GM12878 (cell line): ENCODE measurements at regions not wholly inside any gene's neighbourhood (a gene's known extent, or its start where the extent isn't known, plus 50 kb on each side); places are given as distances from the start of the nearest gene placed in this dataset.

Source experiments
- ATAC-seq: fragments of 200-7000 bp; cut with Tn5 transposase; 3 replicates; pipeline ENCODE4 v1.9.1; 2020; ENCODE audit warnings: mild to moderate bottlenecking, moderate library complexity
- BruUV-seq: library from RNA; stranded (reverse); fragments of 400-500 nt; replicated peaks from 2 replicates; lab custom pipeline; 2021; lab: Mats Ljungman, UMichigan
- CTCF ChIA-PET: fragments of 300-600 bp; sonication (Branson Sonifier 250); formaldehyde crosslinking; extraction: SDS; loops from one replicate; lab custom pipeline; 2021; ENCODE audit warnings: inconsistent platforms; lab: Yijun Ruan, JAX
- POLR2A ChIA-PET: fragments of 350-600 bp; formaldehyde crosslinking; extraction: SDS; loops from one replicate; lab custom pipeline; 2021; ENCODE audit warnings: inconsistent platforms; lab: Charles Lee
- RAD21 ChIA-PET: fragments of 300-600 bp; sonication (Branson Sonifier 250); formaldehyde crosslinking; loops from one replicate; lab custom pipeline; 2023; ENCODE audit warnings: antibody characterized with exemption; ENCODE audit not compliant: unreplicated experiment; lab: Charles Lee
- SMC1A ChIA-PET: fragments of 300-600 bp; sonication (Branson Sonifier 250); formaldehyde crosslinking; loops from one replicate; lab custom pipeline; 2023; ENCODE audit not compliant: unreplicated experiment, uncharacterized antibody; lab: Charles Lee
- DNase-seq: peaks from one replicate; pipeline ENCODE4 v3.0.0-alpha.2; 2011; ENCODE audit warnings: low read depth, low spot score
- FAIRE-seq: peaks from 3 replicates; lab custom pipeline; 2011; peaks lifted over from hg19 to GRCh38; lab: Jason Lieb, UNC
- H2AFZ ChIP-seq: 2 replicates; pipeline ENCODE4 v1.6.0; 2011; ENCODE audit warnings: low read depth, low read length, control low read depth; ENCODE audit not compliant: control insufficient read depth
- H3K27ac ChIP-seq: 2 replicates; pipeline ENCODE4 v1.5.1; 2011; ENCODE audit warnings: control low read depth; ENCODE audit not compliant: control insufficient read depth, insufficient read depth
- H3K27me3 ChIP-seq, 2 experiments: replicated peaks in 1 of 2; 2 replicates each; pipeline versions ENCODE4 v1.6.0 to v1.6.1; 2011; ENCODE audit warnings: low read length in 1 of 2; ENCODE audit not compliant: control insufficient read depth in 2 of 2, insufficient read depth in 2 of 2
- H3K36me3 ChIP-seq, 2 experiments: 2 replicates each; pipeline ENCODE4 v1.5.1; 2011; ENCODE audit warnings: low read length in 1 of 2; ENCODE audit not compliant: control insufficient read depth in 2 of 2, insufficient read depth in 2 of 2
- H3K4me1 ChIP-seq: 2 replicates; pipeline ENCODE4 v1.6.1; 2011; ENCODE audit warnings: mild to moderate bottlenecking, low read length, moderate library complexity, mixed read lengths; ENCODE audit not compliant: control insufficient read depth, insufficient read depth
- H3K4me2 ChIP-seq: 2 replicates; pipeline ENCODE4 v1.6.0; 2011; ENCODE audit warnings: control low read depth; ENCODE audit not compliant: control insufficient read depth, insufficient read depth
- H3K4me3 ChIP-seq: fragments of 200-600 bp; sonication (generic); 2 replicates; pipeline ENCODE4 v1.5.1; 2016
- H3K79me2 ChIP-seq: 2 replicates; pipeline ENCODE4 v1.6.0; 2011; ENCODE audit warnings: low read length; ENCODE audit not compliant: control insufficient read depth, insufficient read depth
- H3K9ac ChIP-seq: 2 replicates; pipeline ENCODE4 v1.8.0; 2011; ENCODE audit warnings: low read length, control low read depth, mixed read lengths; ENCODE audit not compliant: control insufficient read depth, insufficient read depth
- H3K9me3 ChIP-seq: replicated peaks from 3 replicates; pipeline ENCODE4 v1.5.1; 2011; ENCODE audit warnings: mild to moderate bottlenecking, low read length; ENCODE audit not compliant: control insufficient read depth, insufficient read depth
- H4K20me1 ChIP-seq: 2 replicates; pipeline ENCODE4 v1.6.0; 2011; ENCODE audit not compliant: control insufficient read depth, insufficient read depth
- BRCA1 ChIP-seq: IDR thresholded peaks from 2 replicates; pipeline ENCODE4 v1.6.1; 2011; ENCODE audit warnings: low read depth, low read length, improper control_type of control experiment
- CHD1 ChIP-seq: IDR thresholded peaks from 2 replicates; pipeline ENCODE4 v1.6.1; 2012; ENCODE audit warnings: low read depth, low read length, improper control_type of control experiment
- DPF2 ChIP-seq: fragments of 450-650 bp; IDR thresholded peaks from 2 replicates; pipeline ENCODE4 v1.6.1; 2017; ENCODE audit warnings: mild to moderate bottlenecking
- GATAD2B ChIP-seq: fragments of 450-650 bp; conservative IDR thresholded peaks from 2 replicates; pipeline ENCODE4 v1.6.1; 2017; ENCODE audit warnings: low read depth, mild to moderate bottlenecking, moderate library complexity
- HDAC6 ChIP-seq: fragments of 200-600 bp; sonication (generic); IDR thresholded peaks from one replicate; pipeline ENCODE4 v1.8.0; 2017; ENCODE audit warnings: antibody characterized with exemption; ENCODE audit not compliant: unreplicated experiment
- MAX ChIP-seq: IDR thresholded peaks from 2 replicates; pipeline ENCODE4 v1.6.1; 2012; ENCODE audit warnings: low read depth, low read length, improper control_type of control experiment
- MYB ChIP-seq: fragments of 150-350 bp; IDR thresholded peaks from 2 replicates; pipeline ENCODE4 v1.6.1; 2014; ENCODE audit warnings: mild to moderate bottlenecking, low read depth, low read length, borderline replicate concordance
- PBX3 ChIP-seq: IDR thresholded peaks from 2 replicates; pipeline ENCODE4 v1.6.1; 2011; ENCODE audit warnings: mild to moderate bottlenecking, low read depth, low read length, moderate library complexity; ENCODE audit not compliant: insufficient replicate concordance
- PML ChIP-seq: IDR thresholded peaks from 2 replicates; pipeline ENCODE4 v1.6.1; 2012; ENCODE audit warnings: low read length, inconsistent platforms
- SIN3A ChIP-seq: IDR thresholded peaks from 2 replicates; pipeline ENCODE4 v1.6.1; 2012; ENCODE audit warnings: low read depth, low read length, improper control_type of control experiment
- SREBF1 ChIP-seq: IDR thresholded peaks from 2 replicates; pipeline ENCODE4 v1.6.1; 2012; ENCODE audit warnings: mild to moderate bottlenecking, low read length
- TBL1XR1 ChIP-seq: IDR thresholded peaks from 2 replicates; pipeline ENCODE4 v1.6.1; 2012; ENCODE audit warnings: low read depth, low read length, improper control_type of control experiment
- TCF12 ChIP-seq: IDR thresholded peaks from 2 replicates; pipeline ENCODE4 v1.6.1; 2011; ENCODE audit warnings: low read depth, mild to moderate bottlenecking, low read length
- TCF7 ChIP-seq: IDR thresholded peaks from 2 replicates; pipeline ENCODE4 v1.6.1; 2014; ENCODE audit warnings: antibody characterized with exemption, borderline replicate concordance
- in situ Hi-C: fragments of 300-500 bp; cut with MboI; formaldehyde crosslinking; loops from 9 replicates; pipeline ENCODE4 v1.14.3; 2018; ENCODE audit warnings: mixed read lengths
- intact Hi-C: fragments of 100-400 bp; cut with micrococcal nuclease; formaldehyde crosslinking; loops from one replicate; pipeline ENCODE4 v1.14.2; 2022; ENCODE audit not compliant: unreplicated experiment

- in situ Hi-C loops, result no loop called here
- RAD21 ChIA-PET, result no interaction called here
- SMC1A ChIA-PET, result no interaction called here
- H3K4me2 ChIP-seq, result no peak overlapping the region
- POLR2A ChIA-PET, result no interaction called here
- TF ChIP-seq TBL1XR1, result no peak
- TF ChIP-seq TCF12, result no peak
- no peak for TF ChIP-seq HDAC6
- TF ChIP-seq PML, result no peak
- TF ChIP-seq DPF2, result no peak
- no peak for TF ChIP-seq MYB
- TF ChIP-seq SIN3A, result no peak
- TF ChIP-seq BRCA1, result no peak
- no peak for TF ChIP-seq CHD1
- TF ChIP-seq SREBF1, result no peak
- no peak for TF ChIP-seq TCF7
- TF ChIP-seq GATAD2B, result no peak
- TF ChIP-seq PBX3, result no peak
- TF ChIP-seq MAX, result no peak
- TF ChIP-seq, all 136 proteins: peak for 0
- H3K79me2 ChIP-seq, result no peaks in the 10 kb centered on the region
- H3K9me3 ChIP-seq, result no peaks in the 10 kb centered on the region; the same call in 2 of the 3 replicates
- no peaks in the 10 kb centered on the region for H4K20me1 ChIP-seq
- H3K4me3 ChIP-seq, result no peak overlapping the region
- no peaks in the 10 kb centered on the region for H3K4me1 ChIP-seq
- no peaks in the 10 kb centered on the region for H3K27me3 ChIP-seq
- no peak for FAIRE-seq
- BruUV-seq, result no TSS peak
- intact Hi-C loops, result loop anchor here (10.0 kb wide), 1 partner anchor 62 kb away; no protein-coding TSS in a partner anchor
- ATAC-seq, result no peak
- CTCF ChIA-PET, result interaction anchor here (1.0 kb wide), 1 partner anchor 10 kb away, joined by 3 read pairs; no protein-coding TSS in a partner anchor
- no peaks in the 10 kb centered on the region for H3K36me3 ChIP-seq
- H3K9ac ChIP-seq, result no peak overlapping the region
- no peak overlapping the region for H2AFZ ChIP-seq
- H3K27ac ChIP-seq, result no peak overlapping the region
- no peak for DNase-seq
Observed at GRCh38 chr1:69103213-69103612, 464.5 kb upstream of the LRRC7 start.
